Peyer's patch (tissue), 4 donors: ENCODE measurements at regions not wholly inside any gene's neighbourhood (a gene's known extent, or its start where the extent isn't known, plus 50 kb on each side); places are given as distances from the start of the nearest gene placed in this dataset.
"Not testable (repeated sequence)": the region's sequence is repeated elsewhere in the genome, so short reads cannot be mapped to it uniquely, and the experiment has no call there.

Experiments
- DNase-seq, 3 donors: peaks; one replicate each; pipeline ENCODE4 v3.0.0-alpha.2; 2017 to 2019
- H3K27ac ChIP-seq, 4 donors: fragments of 200-600 bp; sonication (generic); one replicate each; pipeline ENCODE4 v1.5.1; 2016 to 2019
- H3K27me3 ChIP-seq, 2 donors: fragments of 200-600 bp; sonication (generic); one replicate each; pipeline ENCODE4 v1.5.1; 2019
- H3K36me3 ChIP-seq, 3 donors: fragments of 200-600 bp; sonication (generic); one replicate each; pipeline ENCODE4 v1.5.1; 2016 to 2019
- H3K4me1 ChIP-seq, 4 donors: fragments of 200-600 bp; sonication (generic); one replicate each; pipeline ENCODE4 v1.5.1; 2016 to 2019
- H3K4me3 ChIP-seq, 4 donors: fragments of 200-600 bp; sonication (generic); 1 replicate in 3 of 4; 2 replicates in 1 of 4; pipeline ENCODE4 v1.5.1; 2016 to 2019; ENCODE audit warnings: mild to moderate bottlenecking in 1 of 4
- H3K9me3 ChIP-seq, 4 donors: fragments of 200-600 bp; sonication (generic); one replicate each; pipeline ENCODE4 v1.5.1; 2016 to 2019; ENCODE audit warnings: mild to moderate bottlenecking in 1 of 4
- small RNA-seq, 2 donors: library from RNA; depleted of rRNA; stranded (forward); fragments of <200 nt; gene quantifications; one replicate each; pipeline ENCODE3, GENCODE V24; 2016

DNA sequence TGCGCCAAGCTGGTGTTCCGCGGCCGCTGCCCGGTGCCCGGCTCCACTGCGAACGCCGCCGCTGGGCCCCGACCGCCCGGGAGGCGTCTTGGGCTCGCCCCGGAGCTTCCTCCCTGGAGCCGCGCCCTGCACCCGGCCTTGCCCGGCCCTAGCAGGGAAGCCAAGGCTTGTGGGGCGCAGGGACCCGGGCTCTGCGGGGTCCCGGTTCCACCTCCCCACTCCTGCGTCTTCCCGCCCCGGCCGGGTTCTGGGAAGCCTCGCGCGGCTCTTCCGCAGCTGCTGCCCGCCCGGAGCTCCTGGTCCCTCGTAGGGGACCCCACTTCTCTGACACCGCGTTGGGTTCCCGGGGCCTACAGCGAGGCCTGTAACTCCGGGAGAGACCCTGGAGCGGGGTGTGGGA lies 149.8 kb downstream of the OR4F15 start:
- not testable (repeated sequence) for H3K4me1 ChIP-seq, H3K9me3 ChIP-seq, DNase-seq, H3K36me3 ChIP-seq, H3K27me3 ChIP-seq
- H3K4me3 ChIP-seq: peak overlapping the region in 2 of 4 donors; percentile 49 to 50
- peak overlapping the region in 1 of 4 donors; percentile 49 for H3K27ac ChIP-seq

DNA sequence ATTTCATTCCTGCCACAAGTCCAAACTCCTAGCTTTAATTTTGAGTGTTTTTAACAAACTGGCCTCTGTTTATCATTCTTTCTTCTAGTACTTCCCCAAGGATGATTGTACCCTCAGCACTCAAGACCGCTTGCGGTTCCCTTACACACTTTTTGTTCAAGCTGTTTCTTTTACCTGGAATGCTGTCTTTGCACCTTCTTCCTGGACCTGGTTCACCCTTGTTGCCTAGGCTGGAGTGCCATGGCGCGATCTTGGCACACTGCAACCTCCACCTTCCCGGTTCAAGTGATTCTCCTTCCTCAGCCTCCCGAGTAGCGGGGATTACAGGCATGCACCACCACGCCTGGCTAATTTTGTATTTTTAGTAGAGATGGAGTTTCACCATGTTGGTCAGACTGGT lies 151.7 kb downstream of the OR4F15 start:
- H3K4me1 ChIP-seq, H3K4me3 ChIP-seq, H3K9me3 ChIP-seq, DNase-seq, H3K36me3 ChIP-seq, H3K27me3 ChIP-seq, H3K27ac ChIP-seq: not testable (repeated sequence)

GRCh38 chr15:101965353-101965752 lies 153.4 kb downstream of the OR4F15 start:
- not testable (repeated sequence) for H3K27ac ChIP-seq, H3K4me3 ChIP-seq, H3K4me1 ChIP-seq, H3K36me3 ChIP-seq, H3K27me3 ChIP-seq, H3K9me3 ChIP-seq
- peak in 2 of 3 donors; percentile 5 to 15 for DNase-seq

DNA sequence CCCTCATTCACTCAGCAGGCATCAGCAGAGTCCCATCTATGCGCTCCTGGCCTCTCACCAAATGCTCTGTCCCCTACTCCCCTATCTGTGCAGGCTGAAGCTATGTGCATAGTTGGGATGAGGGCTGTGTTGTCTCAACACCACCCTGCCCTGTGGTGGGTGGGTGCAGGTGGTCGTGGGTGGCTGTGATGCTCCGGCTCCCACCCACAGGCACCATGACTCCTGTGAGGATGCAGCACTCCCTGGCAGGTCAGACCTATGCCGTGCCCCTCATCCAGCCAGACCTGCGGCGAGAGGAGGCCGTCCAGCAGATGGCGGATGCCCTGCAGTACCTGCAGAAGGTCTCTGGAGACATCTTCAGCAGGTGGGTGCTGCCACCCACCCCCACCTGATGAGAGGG lies 153.9 kb downstream of the OR4F15 start:
- not testable (repeated sequence) for H3K36me3 ChIP-seq, H3K4me3 ChIP-seq, H3K27me3 ChIP-seq, H3K9me3 ChIP-seq, H3K4me1 ChIP-seq, H3K27ac ChIP-seq
- peak in 2 of 3 donors; percentile 51 for DNase-seq

DNA sequence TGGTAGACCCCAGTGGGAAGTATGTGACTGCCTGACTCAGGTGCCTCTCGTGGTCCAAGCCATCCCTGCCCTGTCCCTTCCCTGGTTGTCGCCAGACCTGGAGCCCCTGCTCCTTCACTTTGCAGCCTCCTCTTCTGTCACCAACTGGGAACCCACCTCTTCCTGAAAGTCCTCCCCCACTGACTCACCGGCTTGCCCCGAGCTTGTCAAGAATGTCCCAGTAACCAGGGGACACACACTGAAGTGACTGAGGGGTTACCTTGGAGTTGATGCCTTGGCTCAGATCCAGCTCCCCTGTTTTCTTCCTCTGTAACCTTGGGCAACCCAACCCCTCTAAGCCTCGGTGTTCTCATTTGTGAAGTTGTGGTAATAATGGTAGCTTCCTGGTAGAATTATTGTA lies 155.4 kb downstream of the OR4F15 start:
- peak in 1 of 3 donors; percentile 46 for DNase-seq
- not testable (repeated sequence) for H3K27me3 ChIP-seq, H3K36me3 ChIP-seq, H3K9me3 ChIP-seq, H3K4me3 ChIP-seq, H3K27ac ChIP-seq, H3K4me1 ChIP-seq

- not testable (repeated sequence) for H3K4me1 ChIP-seq, H3K36me3 ChIP-seq, H3K27me3 ChIP-seq, H3K27ac ChIP-seq, DNase-seq, H3K4me3 ChIP-seq, H3K9me3 ChIP-seq
Measured at GRCh38 chr15:101970605-101971004, 158.6 kb downstream of the OR4F15 start.

- not testable (repeated sequence) for H3K36me3 ChIP-seq, H3K27me3 ChIP-seq, H3K4me3 ChIP-seq, H3K27ac ChIP-seq, H3K9me3 ChIP-seq, DNase-seq, H3K4me1 ChIP-seq
Measured at GRCh38 chr15:101977281-101977680, 165.3 kb downstream of the OR4F15 start.

GRCh38 chr15:101980206-101980910 lies 168.4 kb downstream of the OR4F15 start:
- H3K4me1 ChIP-seq, H3K27ac ChIP-seq, H3K36me3 ChIP-seq, H3K4me3 ChIP-seq, H3K9me3 ChIP-seq, H3K27me3 ChIP-seq: not testable (repeated sequence)
- DNase-seq: peak in 2 of 3 donors; percentile 20 to 44

Small RNAs in the stretch of these regions (small RNA-seq; reads per million reads assigned to genes)
- gene AC140725.2 (0 reads per million in 2 donors), gene MIR6859-3 (0 reads per million in 2 donors)
